Stimulated activated CD4-positive, alpha-beta T cell treated with anti-CD3 and anti-CD28 coated beads, Interleukin-1b, Interleukin-23, amount 100 ng/mL, for 24 hours (primary cell): ENCODE measurements at regions not wholly inside any gene's neighbourhood (a gene's known extent, or its start where the extent isn't known, plus 50 kb on each side); places are given as distances from the start of the nearest gene placed in this dataset.

Experiments
- DNase-seq, 4 experiments: peaks; one replicate each; pipeline ENCODE4 v3.0.0-alpha.2; 2020; ENCODE audit warnings: low read depth in 4 of 4, low spot score in 1 of 4

- no peak for DNase-seq
Measured at GRCh38 chr2:42939411-42940206, 147.2 kb upstream of the HAAO start.

- no peak for DNase-seq
Measured at GRCh38 chr2:42938671-42939370, 146.4 kb upstream of the HAAO start.

GRCh38 chr2:42937171-42937875 is 144.9 kb upstream of the HAAO start:
- DNase-seq, result no peak

GRCh38 chr2:42935692-42936671 is 143.6 kb upstream of the HAAO start:
- DNase-seq, result no peak

GRCh38 chr2:42934580-42935186 is 142.3 kb upstream of the HAAO start:
- DNase-seq, result no peak

GRCh38 chr2:42933824-42934254 is 141.5 kb upstream of the HAAO start:
- no peak for DNase-seq

- no peak for DNase-seq
Measured at GRCh38 chr2:42932271-42933151, 140.1 kb upstream of the HAAO start.

GRCh38 chr2:42931818-42932195 is 139.4 kb upstream of the HAAO start:
- no peak for DNase-seq

- no peak for DNase-seq
Measured at GRCh38 chr2:42931146-42931817, 138.9 kb upstream of the HAAO start.

- DNase-seq, result no peak
Measured at GRCh38 chr2:42930025-42930581, 137.7 kb upstream of the HAAO start.

- DNase-seq, result no peak
Measured at GRCh38 chr2:42929546-42930024, 137.2 kb upstream of the HAAO start.

GRCh38 chr2:42928692-42929545 is 136.5 kb upstream of the HAAO start:
- no peak for DNase-seq

GRCh38 chr2:42928161-42928691 is 135.8 kb upstream of the HAAO start:
- no peak for DNase-seq

- no peak for DNase-seq
Measured at GRCh38 chr2:42927334-42928160, 135.2 kb upstream of the HAAO start.

- no peak for DNase-seq
Measured at GRCh38 chr2:42926434-42927333, 134.3 kb upstream of the HAAO start.
